ENCODE measurements at regions not wholly inside any gene's neighbourhood (a gene's known extent, or its start where the extent isn't known, plus 50 kb on each side); places are given as distances from the start of the nearest gene placed in this dataset.

DNA sequence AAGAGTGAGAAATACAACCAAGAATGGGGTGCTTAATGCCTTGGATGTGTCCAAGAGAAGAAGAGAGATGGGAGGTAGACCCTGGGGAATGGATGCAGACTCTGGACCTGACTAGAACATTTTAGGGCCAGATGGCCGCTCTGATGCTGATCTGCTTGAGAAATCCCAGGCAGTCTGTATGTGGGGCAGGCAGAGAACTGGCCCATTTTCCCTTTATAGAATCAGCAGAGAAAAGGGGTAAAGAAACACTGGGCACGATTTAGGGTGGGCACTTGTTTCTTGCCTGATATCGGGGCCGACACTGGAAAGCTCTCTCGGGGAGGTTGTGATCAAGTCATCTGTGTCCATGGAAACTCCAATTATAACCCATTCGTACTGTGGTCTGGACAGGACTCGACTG, 118.5 kb upstream of the FSTL4 start:
- TF ChIP-seq, protein P1, sequence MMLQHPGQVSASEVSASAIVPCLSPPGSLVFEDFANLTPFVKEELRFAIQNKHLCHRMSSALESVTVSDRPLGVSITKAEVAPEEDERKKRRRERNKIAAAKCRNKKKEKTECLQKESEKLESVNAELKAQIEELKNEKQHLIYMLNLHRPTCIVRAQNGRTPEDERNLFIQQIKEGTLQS (IDR thresholded peaks at IDR 0.05; ENCODE audit: borderline replicate concordance, extremely low read depth, low read depth, low read length) = no peak
- TF ChIP-seq SUPT20H (IDR thresholded peaks at IDR 0.05; ENCODE audit: borderline replicate concordance, control insufficient read depth, low read depth, low read length) = no peak
- TF ChIP-seq JUND (IDR thresholded peaks at IDR 0.05; ENCODE audit: low read depth, low read length) = no peak
- TF ChIP-seq, protein P2, sequence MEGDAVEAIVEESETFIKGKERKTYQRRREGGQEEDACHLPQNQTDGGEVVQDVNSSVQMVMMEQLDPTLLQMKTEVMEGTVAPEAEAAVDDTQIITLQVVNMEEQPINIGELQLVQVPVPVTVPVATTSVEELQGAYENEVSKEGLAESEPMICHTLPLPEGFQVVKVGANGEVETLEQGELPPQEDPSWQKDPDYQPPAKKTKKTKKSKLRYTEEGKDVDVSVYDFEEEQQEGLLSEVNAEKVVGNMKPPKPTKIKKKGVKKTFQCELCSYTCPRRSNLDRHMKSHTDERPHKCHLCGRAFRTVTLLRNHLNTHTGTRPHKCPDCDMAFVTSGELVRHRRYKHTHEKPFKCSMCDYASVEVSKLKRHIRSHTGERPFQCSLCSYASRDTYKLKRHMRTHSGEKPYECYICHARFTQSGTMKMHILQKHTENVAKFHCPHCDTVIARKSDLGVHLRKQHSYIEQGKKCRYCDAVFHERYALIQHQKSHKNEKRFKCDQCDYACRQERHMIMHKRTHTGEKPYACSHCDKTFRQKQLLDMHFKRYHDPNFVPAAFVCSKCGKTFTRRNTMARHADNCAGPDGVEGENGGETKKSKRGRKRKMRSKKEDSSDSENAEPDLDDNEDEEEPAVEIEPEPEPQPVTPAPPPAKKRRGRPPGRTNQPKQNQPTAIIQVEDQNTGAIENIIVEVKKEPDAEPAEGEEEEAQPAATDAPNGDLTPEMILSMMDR (IDR thresholded peaks at IDR 0.05 in 2 of 3, conservative IDR thresholded peaks at IDR 0.05 in 1 of 3; ENCODE audit: control insufficient read depth in 2 of 3, extremely low read depth in 1 of 3, insufficient read depth in 1 of 3, low read depth in 3 of 3, low read length in 3 of 3) = no peak
- TF ChIP-seq, protein P3, sequence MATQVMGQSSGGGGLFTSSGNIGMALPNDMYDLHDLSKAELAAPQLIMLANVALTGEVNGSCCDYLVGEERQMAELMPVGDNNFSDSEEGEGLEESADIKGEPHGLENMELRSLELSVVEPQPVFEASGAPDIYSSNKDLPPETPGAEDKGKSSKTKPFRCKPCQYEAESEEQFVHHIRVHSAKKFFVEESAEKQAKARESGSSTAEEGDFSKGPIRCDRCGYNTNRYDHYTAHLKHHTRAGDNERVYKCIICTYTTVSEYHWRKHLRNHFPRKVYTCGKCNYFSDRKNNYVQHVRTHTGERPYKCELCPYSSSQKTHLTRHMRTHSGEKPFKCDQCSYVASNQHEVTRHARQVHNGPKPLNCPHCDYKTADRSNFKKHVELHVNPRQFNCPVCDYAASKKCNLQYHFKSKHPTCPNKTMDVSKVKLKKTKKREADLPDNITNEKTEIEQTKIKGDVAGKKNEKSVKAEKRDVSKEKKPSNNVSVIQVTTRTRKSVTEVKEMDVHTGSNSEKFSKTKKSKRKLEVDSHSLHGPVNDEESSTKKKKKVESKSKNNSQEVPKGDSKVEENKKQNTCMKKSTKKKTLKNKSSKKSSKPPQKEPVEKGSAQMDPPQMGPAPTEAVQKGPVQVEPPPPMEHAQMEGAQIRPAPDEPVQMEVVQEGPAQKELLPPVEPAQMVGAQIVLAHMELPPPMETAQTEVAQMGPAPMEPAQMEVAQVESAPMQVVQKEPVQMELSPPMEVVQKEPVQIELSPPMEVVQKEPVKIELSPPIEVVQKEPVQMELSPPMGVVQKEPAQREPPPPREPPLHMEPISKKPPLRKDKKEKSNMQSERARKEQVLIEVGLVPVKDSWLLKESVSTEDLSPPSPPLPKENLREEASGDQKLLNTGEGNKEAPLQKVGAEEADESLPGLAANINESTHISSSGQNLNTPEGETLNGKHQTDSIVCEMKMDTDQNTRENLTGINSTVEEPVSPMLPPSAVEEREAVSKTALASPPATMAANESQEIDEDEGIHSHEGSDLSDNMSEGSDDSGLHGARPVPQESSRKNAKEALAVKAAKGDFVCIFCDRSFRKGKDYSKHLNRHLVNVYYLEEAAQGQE (IDR thresholded peaks at IDR 0.05; ENCODE audit: low read depth, low read length) = no peak
- TF ChIP-seq, protein P4, sequence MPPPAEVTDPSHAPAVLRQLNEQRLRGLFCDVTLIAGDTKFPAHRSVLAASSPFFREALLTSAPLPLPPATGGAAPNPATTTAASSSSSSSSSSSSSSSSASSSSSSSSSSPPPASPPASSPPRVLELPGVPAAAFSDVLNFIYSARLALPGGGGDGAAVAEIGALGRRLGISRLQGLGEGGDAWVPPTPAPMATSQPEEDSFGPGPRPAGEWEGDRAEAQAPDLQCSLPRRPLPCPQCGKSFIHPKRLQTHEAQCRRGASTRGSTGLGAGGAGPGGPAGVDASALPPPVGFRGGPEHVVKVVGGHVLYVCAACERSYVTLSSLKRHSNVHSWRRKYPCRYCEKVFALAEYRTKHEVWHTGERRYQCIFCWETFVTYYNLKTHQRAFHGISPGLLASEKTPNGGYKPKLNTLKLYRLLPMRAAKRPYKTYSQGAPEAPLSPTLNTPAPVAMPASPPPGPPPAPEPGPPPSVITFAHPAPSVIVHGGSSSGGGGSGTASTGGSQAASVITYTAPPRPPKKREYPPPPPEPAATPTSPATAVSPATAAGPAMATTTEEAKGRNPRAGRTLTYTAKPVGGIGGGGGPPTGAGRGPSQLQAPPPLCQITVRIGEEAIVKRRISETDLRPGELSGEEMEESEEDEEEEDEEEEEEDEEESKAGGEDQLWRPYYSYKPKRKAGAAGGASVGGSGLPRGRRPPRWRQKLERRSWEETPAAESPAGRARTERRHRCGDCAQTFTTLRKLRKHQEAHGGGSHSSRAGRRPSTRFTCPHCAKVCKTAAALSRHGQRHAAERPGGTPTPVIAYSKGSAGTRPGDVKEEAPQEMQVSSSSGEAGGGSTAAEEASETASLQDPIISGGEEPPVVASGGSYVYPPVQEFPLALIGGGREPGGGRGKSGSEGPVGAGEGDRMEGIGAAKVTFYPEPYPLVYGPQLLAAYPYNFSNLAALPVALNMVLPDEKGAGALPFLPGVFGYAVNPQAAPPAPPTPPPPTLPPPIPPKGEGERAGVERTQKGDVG (CRISPR knock-in tag; IDR thresholded peaks at IDR 0.05) = no peak
- no peak for TF ChIP-seq EZH2 (IDR thresholded peaks at IDR 0.05; ENCODE audit: borderline replicate concordance, control insufficient read depth, low read depth, low read length)
- no peak for TF ChIP-seq DPF2 (IDR thresholded peaks at IDR 0.05)
- TF ChIP-seq TAF1 (IDR thresholded peaks at IDR 0.05; ENCODE audit: borderline replicate concordance, low read depth, low read length) = no peak
- no peak for TF ChIP-seq CBX5 (IDR thresholded peaks at IDR 0.05; ENCODE audit: low read depth)
- TF ChIP-seq PRDM15 (CRISPR knock-in tag; IDR thresholded peaks at IDR 0.05) = no peak
